ENCODE measurements at regions not wholly inside any gene's neighbourhood (a gene's known extent, or its start where the extent isn't known, plus 50 kb on each side); places are given as distances from the start of the nearest gene placed in this dataset.

GRCh38 chr2:234867882-234868285, 83.9 kb upstream of the SH3BP4 start:
- POLR2A ChIA-PET, result no interaction called here
- no peak overlapping the region for H3K4me3 Mint-ChIP-seq
- TF ChIP-seq ZNF232 (CRISPR knock-in tag; IDR thresholded peaks at IDR 0.05) (no peak), USF2 (CRISPR knock-in tag; IDR thresholded peaks at IDR 0.05) (no peak), FOXJ3 (CRISPR knock-in tag; IDR thresholded peaks at IDR 0.05; ENCODE audit: borderline replicate concordance) (no peak), ARID4B (CRISPR knock-in tag; IDR thresholded peaks at IDR 0.05; ENCODE audit: borderline replicate concordance) (no peak), PRDM15 (CRISPR knock-in tag; IDR thresholded peaks at IDR 0.05) (no peak), NR3C1 (CRISPR knock-in tag; conservative IDR thresholded peaks at IDR 0.05; ENCODE audit: low read depth) (no peak), PREB (CRISPR knock-in tag; IDR thresholded peaks at IDR 0.05; ENCODE audit: borderline replicate concordance) (no peak), SOX15 (CRISPR knock-in tag; IDR thresholded peaks at IDR 0.05) (no peak), NFATC4 (CRISPR knock-in tag; IDR thresholded peaks at IDR 0.05) (no peak), MYBL2 (CRISPR knock-in tag; IDR thresholded peaks at IDR 0.05) (no peak), ZNF532 (CRISPR knock-in tag; IDR thresholded peaks at IDR 0.05; ENCODE audit: borderline replicate concordance) (no peak), TCF7 (CRISPR knock-in tag; IDR thresholded peaks at IDR 0.05; ENCODE audit: low read depth) (no peak), ZNF512 (CRISPR knock-in tag; IDR thresholded peaks at IDR 0.05; ENCODE audit: borderline replicate concordance) (no peak), ATF2 (CRISPR knock-in tag; IDR thresholded peaks at IDR 0.05; ENCODE audit: borderline replicate concordance, low read depth) (no peak), E2F4 (CRISPR knock-in tag; IDR thresholded peaks at IDR 0.05; ENCODE audit: borderline replicate concordance, low read depth) (no peak), NR2C2 (CRISPR knock-in tag; IDR thresholded peaks at IDR 0.05) (no peak), ERG (CRISPR knock-in tag; IDR thresholded peaks at IDR 0.05) (no peak)

More at GRCh38 chr2:234867882-234868285, 83.9 kb upstream of the SH3BP4 start:
- peaks cover 33% of the 10 kb centered on the region for H3K9me3 Mint-ChIP-seq
- DNase-seq (ENCODE audit: low spot score), result no peak
- H3K36me3 Mint-ChIP-seq, result peaks cover 33% of the 10 kb centered on the region
- no peak for ATAC-seq
- peaks cover 3% of the 10 kb centered on the region for H3K27me3 Mint-ChIP-seq (ENCODE audit: low read depth)
- H3K4me1 Mint-ChIP-seq, result peaks cover 16% of the 10 kb centered on the region
- CTCF ChIA-PET, result no interaction called here
- H3K27ac Mint-ChIP-seq, result no peak overlapping the region

Data from WTC11 (cell line).